IMR-90 (cell line): ENCODE measurements at regions not wholly inside any gene's neighbourhood (a gene's known extent, or its start where the extent isn't known, plus 50 kb on each side); places are given as distances from the start of the nearest gene placed in this dataset.

Experiments
- ATAC-seq: fragments of 200-7000 bp; cut with Tn5 transposase; 2 replicates; pipeline ENCODE4 v1.9.1; 2020; ENCODE audit warnings: low read depth, mild to moderate bottlenecking, moderate library complexity
- BruUV-seq: library from RNA; stranded (reverse); fragments of 400-500 nt; replicated peaks from 2 replicates; lab custom pipeline; 2021; lab: Mats Ljungman, UMichigan
- CTCF ChIA-PET: fragments of 300-600 bp; formaldehyde crosslinking; extraction: SDS; loops from one replicate; lab custom pipeline; 2021; ENCODE audit warnings: antibody characterized with exemption; lab: Yijun Ruan, JAX
- POLR2A ChIA-PET: fragments of 300-600 bp; sonication (Branson Sonifier 250); formaldehyde crosslinking; loops from one replicate; lab custom pipeline; 2022; ENCODE audit warnings: antibody characterized with exemption; ENCODE audit not compliant: unreplicated experiment; lab: Charles Lee
- DNase-seq: peaks from one replicate; pipeline ENCODE4 v3.0.0; 2013
- H2AFZ ChIP-seq: replicated peaks from 2 replicates; pipeline ENCODE3; 2013; ENCODE audit warnings: low read length, mild to moderate bottlenecking; ENCODE audit not compliant: poor library complexity
- H2AK5ac ChIP-seq: 2 replicates; pipeline ENCODE4 v1.6.1; 2013; ENCODE audit warnings: low read depth, low read length, inconsistent platforms
- H2AK9ac ChIP-seq: replicated peaks from 2 replicates; pipeline ENCODE3; 2013; ENCODE audit warnings: mild to moderate bottlenecking, low read depth, low read length, moderate library complexity; ENCODE audit not compliant: poor library complexity
- H2BK120ac ChIP-seq: 2 replicates; pipeline ENCODE4 v1.6.1; 2013; ENCODE audit warnings: low read depth, low read length, inconsistent platforms
- H2BK15ac ChIP-seq: 3 replicates; pipeline ENCODE4 v1.6.1; 2013; ENCODE audit warnings: low read depth, low read length, inconsistent platforms
- H2BK20ac ChIP-seq: 2 replicates; pipeline ENCODE4 v1.6.1; 2013; ENCODE audit warnings: low read depth, mild to moderate bottlenecking, inconsistent platforms, low read length, moderate library complexity
- H2BK5ac ChIP-seq: 2 replicates; pipeline ENCODE4 v1.6.1; 2013; ENCODE audit warnings: mild to moderate bottlenecking, low read depth, low read length, inconsistent platforms; ENCODE audit not compliant: poor library complexity, severe bottlenecking
- H3K14ac ChIP-seq: replicated peaks from 2 replicates; pipeline ENCODE4 v1.6.1; 2013; ENCODE audit warnings: low read depth, low read length, inconsistent platforms
- H3K18ac ChIP-seq: 2 replicates; pipeline ENCODE4 v1.6.1; 2013; ENCODE audit warnings: low read depth, low read length, control low read depth
- H3K23ac ChIP-seq: 2 replicates; pipeline ENCODE4 v1.6.1; 2013; ENCODE audit warnings: low read depth, low read length, inconsistent platforms
- H3K27ac ChIP-seq: 2 replicates; pipeline ENCODE4 v1.5.1; 2013; ENCODE audit warnings: mild to moderate bottlenecking, control low read depth, low read length; ENCODE audit not compliant: insufficient read depth
- H3K27me3 ChIP-seq: 2 replicates; pipeline ENCODE4 v1.6.1; 2013; ENCODE audit warnings: low read length; ENCODE audit not compliant: control insufficient read depth, insufficient read depth
- H3K36me3 ChIP-seq: 2 replicates; pipeline ENCODE4 v1.6.1; 2013; ENCODE audit warnings: low read length, mixed read lengths; ENCODE audit not compliant: control insufficient read depth, insufficient read depth
- H3K4ac ChIP-seq: 2 replicates; pipeline ENCODE4 v1.6.1; 2013; ENCODE audit warnings: low read depth, low read length, inconsistent platforms
- H3K4me1 ChIP-seq: 2 replicates; pipeline ENCODE4 v1.6.1; 2013; ENCODE audit warnings: low read length, mixed read lengths; ENCODE audit not compliant: control insufficient read depth, insufficient read depth
- H3K4me2 ChIP-seq: 2 replicates; pipeline ENCODE4 v1.6.1; 2013; ENCODE audit warnings: low read depth, mild to moderate bottlenecking, control low read depth, low read length, moderate library complexity
- H3K4me3 ChIP-seq: 2 replicates; pipeline ENCODE4 v1.5.1; 2013; ENCODE audit warnings: low read depth, mild to moderate bottlenecking, control low read depth, low read length, moderate library complexity; ENCODE audit not compliant: insufficient read depth
- H3K56ac ChIP-seq: 2 replicates; pipeline ENCODE4 v1.6.1; 2013; ENCODE audit warnings: low read length, inconsistent platforms; ENCODE audit not compliant: insufficient read depth; ENCODE audit errors: extremely low read depth
- H3K79me1 ChIP-seq, 2 experiments: 2 replicates each; pipeline ENCODE4 v1.6.1; 2013; ENCODE audit warnings: low read length in 2 of 2, inconsistent platforms in 1 of 2, low read depth in 1 of 2
- H3K9ac ChIP-seq: 2 replicates; pipeline ENCODE4 v1.6.1; 2013; ENCODE audit warnings: low read depth, low read length, control low read depth
- H3K9me1 ChIP-seq: 2 replicates; pipeline ENCODE4 v1.6.1; 2013; ENCODE audit warnings: low read length, inconsistent platforms; ENCODE audit not compliant: insufficient read depth
- H3K9me3 ChIP-seq: 2 replicates; pipeline ENCODE4 v1.6.1; 2013; ENCODE audit warnings: low read length; ENCODE audit not compliant: control insufficient read depth, insufficient read depth
- H4K20me1 ChIP-seq: 2 replicates; pipeline ENCODE4 v1.6.1; 2013; ENCODE audit warnings: low read length, inconsistent platforms; ENCODE audit not compliant: insufficient read depth
- H4K5ac ChIP-seq: 2 replicates; pipeline ENCODE4 v1.6.1; 2013; ENCODE audit warnings: mild to moderate bottlenecking, low read depth, low read length, control low read depth
- H4K8ac ChIP-seq, 2 experiments: 2 replicates each; pipeline ENCODE4 v1.6.1; 2013; ENCODE audit warnings: low read depth in 2 of 2, low read length in 2 of 2, control low read depth in 1 of 2, inconsistent platforms in 1 of 2
- H4K91ac ChIP-seq: 2 replicates; pipeline ENCODE4 v1.6.1; 2013; ENCODE audit warnings: low read depth, low read length, inconsistent platforms; ENCODE audit not compliant: insufficient read depth
- BHLHE40 ChIP-seq: fragments of 150-350 bp; IDR thresholded peaks from 2 replicates; pipeline ENCODE4 v1.6.1; 2016; ENCODE audit warnings: mild to moderate bottlenecking, low read depth, low read length
- CHD1 ChIP-seq: IDR thresholded peaks from 2 replicates; pipeline ENCODE4 v1.6.1; 2012; ENCODE audit warnings: low read depth, low read length, improper control_type of control experiment
- MAZ ChIP-seq: IDR thresholded peaks from 2 replicates; pipeline ENCODE4 v1.6.1; 2012; ENCODE audit warnings: low read depth, mild to moderate bottlenecking, low read length, improper control_type of control experiment, moderate library complexity, borderline replicate concordance
- MXI1 ChIP-seq: IDR thresholded peaks from 2 replicates; pipeline ENCODE4 v1.6.1; 2012; ENCODE audit warnings: low read depth, mild to moderate bottlenecking, low read length, moderate library complexity, borderline replicate concordance
- RCOR1 ChIP-seq: IDR thresholded peaks from 2 replicates; pipeline ENCODE4 v1.6.1; 2012; ENCODE audit warnings: mild to moderate bottlenecking, low read length, improper control_type of control experiment; ENCODE audit not compliant: insufficient replicate concordance
- WGBS, 2 experiments: methylation state at CpG; one replicate each; pipeline versions ENCODE4 v1.1.5 to v1.1.7; 2013; ENCODE audit warnings: missing lambda C conversion rate in 2 of 2; ENCODE audit not compliant: insufficient read length in 1 of 2; ENCODE audit errors: extremely low coverage in 2 of 2; 5-methylcytosine and 5-hydroxymethylcytosine counted together
- dilution Hi-C: fragments of 300-500 bp; cut with HindIII; formaldehyde crosslinking; loops from one replicate; pipeline ENCODE4 v1.14.3; 2018; ENCODE audit warnings: low sequenced_read_pairs; ENCODE audit not compliant: unreplicated experiment
- in situ Hi-C: fragments of 300-500 bp; cut with MboI; formaldehyde crosslinking; loops from 3 replicates; pipeline ENCODE4 v1.14.3; 2019; ENCODE audit warnings: low sequenced_read_pairs, inconsistent platforms, mixed read lengths
- intact Hi-C: fragments of 100-400 bp; cut with micrococcal nuclease; formaldehyde crosslinking; loops from 2 replicates; pipeline ENCODE4 v1.10.0; 2022
- TF ChIP-seq, protein P1 (sequence below): fragments of 150-350 bp; IDR thresholded peaks from 2 replicates; pipeline ENCODE4 v1.6.1; 2017; ENCODE audit warnings: mild to moderate bottlenecking, antibody characterized with exemption, low read length, low read depth

DNA sequence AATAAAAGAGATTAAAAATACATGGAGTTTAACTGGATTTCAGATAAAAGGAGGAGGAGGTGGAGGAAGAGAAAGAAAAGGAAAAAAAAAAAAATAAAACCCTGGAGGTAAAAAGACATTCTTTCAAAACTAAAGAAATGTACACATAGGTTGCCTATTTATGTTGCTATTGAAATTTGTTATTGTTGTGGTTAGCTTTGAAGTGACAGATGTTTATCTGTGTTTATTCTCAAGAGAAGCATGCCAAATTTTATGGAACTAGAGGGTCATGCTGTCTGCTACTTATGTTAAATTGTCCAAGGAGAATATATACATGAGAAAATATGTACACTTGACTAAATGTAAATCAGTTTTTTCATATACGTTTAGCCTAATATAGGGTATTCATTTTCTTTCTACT lies 653.2 kb downstream of the DCDC2C start:
- H3K79me1 ChIP-seq, result no peaks in the 10 kb centered on the region
- WGBS, 2 experiments, result no CpG with 5 or more reads among the region's 1 CpG
- no peak overlapping the region for H3K4me2 ChIP-seq
- in situ Hi-C loops, result no loop called here
- H4K8ac ChIP-seq, result no peak overlapping the region
- peaks cover 16% of the 10 kb centered on the region for H3K9me3 ChIP-seq
- no peak overlapping the region for H4K91ac ChIP-seq
- no peak for ATAC-seq
- no peaks in the 10 kb centered on the region for H3K36me3 ChIP-seq
- DNase-seq, result no peak
- H3K27ac ChIP-seq, result no peak overlapping the region
- POLR2A ChIA-PET, result no interaction called here
- no peak overlapping the region for H3K9ac ChIP-seq
- H3K56ac ChIP-seq, result no peak overlapping the region
- no peak for TF ChIP-seq CHD1
- TF ChIP-seq MAZ, result no peak
- TF ChIP-seq, protein P1, sequence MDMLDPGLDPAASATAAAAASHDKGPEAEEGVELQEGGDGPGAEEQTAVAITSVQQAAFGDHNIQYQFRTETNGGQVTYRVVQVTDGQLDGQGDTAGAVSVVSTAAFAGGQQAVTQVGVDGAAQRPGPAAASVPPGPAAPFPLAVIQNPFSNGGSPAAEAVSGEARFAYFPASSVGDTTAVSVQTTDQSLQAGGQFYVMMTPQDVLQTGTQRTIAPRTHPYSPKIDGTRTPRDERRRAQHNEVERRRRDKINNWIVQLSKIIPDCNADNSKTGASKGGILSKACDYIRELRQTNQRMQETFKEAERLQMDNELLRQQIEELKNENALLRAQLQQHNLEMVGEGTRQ, result no peak
- TF ChIP-seq BHLHE40, result no peak
- TF ChIP-seq RCOR1, result no peak
- no peak for TF ChIP-seq MXI1
- no peak overlapping the region for H3K23ac ChIP-seq
- H3K14ac ChIP-seq, result no peak overlapping the region
- H2BK20ac ChIP-seq, result no peak overlapping the region
- H3K4ac ChIP-seq, result no peak overlapping the region
- H3K4me1 ChIP-seq, result no peaks in the 10 kb centered on the region
- H2AFZ ChIP-seq, result no peak overlapping the region
- H2BK15ac ChIP-seq, result no peak overlapping the region
- intact Hi-C loops, result no loop called here
- no peaks in the 10 kb centered on the region for H3K9me1 ChIP-seq
- no peak overlapping the region for H2BK5ac ChIP-seq
- no peaks in the 10 kb centered on the region for H4K20me1 ChIP-seq
- no TSS peak for BruUV-seq
- no peak overlapping the region for H2AK9ac ChIP-seq
- no peak overlapping the region for H4K5ac ChIP-seq
- H3K18ac ChIP-seq, result no peak overlapping the region
- H3K4me3 ChIP-seq, result no peak overlapping the region
- no peaks in the 10 kb centered on the region for H3K27me3 ChIP-seq
- no peak overlapping the region for H2AK5ac ChIP-seq
- dilution Hi-C loops, result no loop called here
- CTCF ChIA-PET, result no interaction called here
- no peak overlapping the region for H2BK120ac ChIP-seq
